IMR-90 (cell line): ENCODE measurements at regions not wholly inside any gene's neighbourhood (a gene's known extent, or its start where the extent isn't known, plus 50 kb on each side); places are given as distances from the start of the nearest gene placed in this dataset.

ENCODE experiments used
- BHLHE40 ChIP-seq: fragments of 150-350 bp; IDR thresholded peaks from 2 replicates; pipeline ENCODE4 v1.6.1; 2016; ENCODE audit warnings: mild to moderate bottlenecking, low read depth, low read length
- CEBPB ChIP-seq: IDR thresholded peaks from 2 replicates; pipeline ENCODE4 v1.6.1; 2012; ENCODE audit warnings: low read depth, low read length, improper control_type of control experiment
- CHD1 ChIP-seq: IDR thresholded peaks from 2 replicates; pipeline ENCODE4 v1.6.1; 2012; ENCODE audit warnings: low read depth, low read length, improper control_type of control experiment
- CTCF ChIP-seq: conservative IDR thresholded peaks from 2 replicates; pipeline ENCODE4 v1.5.1; 2012; ENCODE audit warnings: mild to moderate bottlenecking, low read depth, low read length, improper control_type of control experiment
- FOS ChIP-seq: fragments of 150-350 bp; IDR thresholded peaks from 2 replicates; pipeline ENCODE4 v1.6.1; 2016; ENCODE audit warnings: low read depth, low read length
- POLR2A ChIP-seq: IDR thresholded peaks from 2 replicates; pipeline ENCODE4 v1.6.1; 2012; ENCODE audit warnings: mild to moderate bottlenecking, low read depth, low read length
- RAD21 ChIP-seq: IDR thresholded peaks from 2 replicates; pipeline ENCODE4 v1.6.1; 2012; ENCODE audit warnings: low read length, improper control_type of control experiment
- RCOR1 ChIP-seq: IDR thresholded peaks from 2 replicates; pipeline ENCODE4 v1.6.1; 2012; ENCODE audit warnings: mild to moderate bottlenecking, low read length, improper control_type of control experiment; ENCODE audit not compliant: insufficient replicate concordance
- RFX5 ChIP-seq: IDR thresholded peaks from 2 replicates; pipeline ENCODE4 v1.8.0; 2012; ENCODE audit warnings: low read depth, mild to moderate bottlenecking, low read length, moderate library complexity
- SMC3 ChIP-seq: fragments of 150-350 bp; IDR thresholded peaks from 2 replicates; pipeline ENCODE4 v1.6.1; 2016; ENCODE audit warnings: low read depth, mild to moderate bottlenecking, antibody characterized with exemption, low read length, moderate library complexity

GRCh38 chr5:133789428-133789827 is 177.1 kb upstream of the FSTL4 start:
- no peak for TF ChIP-seq CTCF
- no peak for TF ChIP-seq POLR2A
- no peak for TF ChIP-seq RFX5
- TF ChIP-seq CEBPB, result no peak
- TF ChIP-seq FOS, result no peak
- no peak for TF ChIP-seq RAD21
- no peak for TF ChIP-seq RCOR1
- TF ChIP-seq BHLHE40, result no peak
- TF ChIP-seq SMC3, result no peak
- TF ChIP-seq CHD1, result no peak
